Neural cell (in vitro differentiated cells): ENCODE measurements at regions not wholly inside any gene's neighbourhood (a gene's known extent, or its start where the extent isn't known, plus 50 kb on each side); places are given as distances from the start of the nearest gene placed in this dataset.

Experiments used
- H2AFZ ChIP-seq: fragments of 200-600, 300-800 bp; sonication (generic), shearing (Covaris generic); 2 replicates; pipeline ENCODE4 v1.6.0; 2014; ENCODE audit warnings: low read depth, mild to moderate bottlenecking, antibody characterized with exemption, low read length, moderate library complexity
- H3F3A ChIP-seq: fragments of 200-600 bp; shearing (Covaris generic); 2 replicates; pipeline ENCODE4 v1.6.1; 2016; ENCODE audit warnings: mild to moderate bottlenecking, moderate library complexity, mixed read lengths, antibody characterized with exemption, low read length; ENCODE audit not compliant: insufficient read depth, poor library complexity, severe bottlenecking
- H3K27ac ChIP-seq: fragments of 200-600, 300-800 bp; sonication (generic), shearing (Covaris generic); 2 replicates; pipeline ENCODE4 v1.5.1; 2014; ENCODE audit warnings: mild to moderate bottlenecking, low read length, moderate library complexity
- H3K27me3 ChIP-seq: fragments of 300-800, 200-600 bp; sonication (generic), shearing (Covaris generic); 2 replicates; pipeline ENCODE4 v1.6.0; 2014; ENCODE audit warnings: mild to moderate bottlenecking, low read depth, low read length, moderate library complexity; ENCODE audit not compliant: insufficient read depth
- H3K36me3 ChIP-seq: fragments of 300-800, 200-600 bp; sonication (generic), shearing (Covaris generic); 2 replicates; pipeline ENCODE4 v1.5.1; 2014; ENCODE audit warnings: mild to moderate bottlenecking, antibody characterized with exemption, low read length, moderate library complexity; ENCODE audit not compliant: insufficient read depth
- H3K4me2 ChIP-seq: fragments of 300-800, 200-600 bp; sonication (generic), shearing (Covaris generic); 2 replicates; pipeline ENCODE4 v1.6.0; 2014; ENCODE audit warnings: mild to moderate bottlenecking, low read length
- H3K4me3 ChIP-seq: fragments of 300-800, 200-600 bp; sonication (generic), shearing (Covaris generic); 2 replicates; pipeline ENCODE4 v1.5.1; 2014; ENCODE audit warnings: mild to moderate bottlenecking, low read length, moderate library complexity
- H3K79me2 ChIP-seq: fragments of 200-600 bp; shearing (Covaris generic); replicated peaks from 2 replicates; pipeline ENCODE4 v1.6.0; 2014; ENCODE audit warnings: mild to moderate bottlenecking, low read length, moderate library complexity; ENCODE audit not compliant: insufficient read depth
- H3K9ac ChIP-seq: fragments of 300-800, 200-600 bp; sonication (generic), shearing (Covaris generic); 2 replicates; pipeline ENCODE4 v1.6.1; 2016; ENCODE audit warnings: mild to moderate bottlenecking, low read length, mixed read lengths
- H3K9me2 ChIP-seq: fragments of 200-600 bp; shearing (Covaris generic); 2 replicates; pipeline ENCODE4 v1.6.1; 2016; ENCODE audit warnings: mild to moderate bottlenecking, low read length, mixed read lengths; ENCODE audit not compliant: insufficient read depth
- H3K9me3 ChIP-seq: fragments of 200-600, 300-800 bp; sonication (generic), shearing (Covaris generic); 2 replicates; pipeline ENCODE4 v1.6.1; 2016; ENCODE audit warnings: mild to moderate bottlenecking, mixed run types, low read length, moderate library complexity, mixed read lengths
- H4K20me1 ChIP-seq: fragments of 200-600 bp; shearing (Covaris generic); 2 replicates; pipeline ENCODE4 v1.6.1; 2016; ENCODE audit warnings: mild to moderate bottlenecking, mixed run types; ENCODE audit not compliant: insufficient read depth
- CTCF ChIP-seq: fragments of 450-650 bp; IDR thresholded peaks from 2 replicates; pipeline ENCODE4 v1.5.1; 2014; ENCODE audit warnings: antibody characterized with exemption, mild to moderate bottlenecking, moderate library complexity; ENCODE audit not compliant: poor library complexity, severe bottlenecking
- EP300 ChIP-seq: fragments of 450-650 bp; conservative IDR thresholded peaks from 2 replicates; pipeline ENCODE4 v1.6.1; 2014; ENCODE audit warnings: antibody characterized with exemption, mild to moderate bottlenecking, moderate library complexity; ENCODE audit not compliant: poor library complexity, severe bottlenecking
- EZH2 ChIP-seq: fragments of 200-600, 300-800 bp; shearing (Covaris generic), sonication (generic); IDR thresholded peaks from 2 replicates; pipeline ENCODE4 v1.6.1; 2014; ENCODE audit warnings: antibody characterized with exemption, low read length, borderline replicate concordance, mild to moderate bottlenecking; ENCODE audit not compliant: insufficient read depth, poor library complexity, severe bottlenecking
- MXI1 ChIP-seq: fragments of 450-650 bp; conservative IDR thresholded peaks from 2 replicates; pipeline ENCODE4 v1.6.1; 2014; ENCODE audit warnings: antibody characterized with exemption, mild to moderate bottlenecking; ENCODE audit not compliant: poor library complexity, severe bottlenecking
- POLR2AphosphoS5 ChIP-seq: IDR thresholded peaks from 2 replicates; pipeline ENCODE4 v1.6.1; 2012
- RAD21 ChIP-seq: fragments of 450-650 bp; conservative IDR thresholded peaks from 2 replicates; pipeline ENCODE4 v1.6.1; 2014; ENCODE audit warnings: antibody characterized with exemption, mild to moderate bottlenecking, moderate library complexity
- SMC3 ChIP-seq: fragments of 450-650 bp; conservative IDR thresholded peaks from 2 replicates; pipeline ENCODE4 v1.6.1; 2014; ENCODE audit warnings: antibody characterized with exemption, mild to moderate bottlenecking, moderate library complexity; ENCODE audit not compliant: poor library complexity
- TAF1 ChIP-seq: IDR thresholded peaks from 2 replicates; pipeline ENCODE4 v1.6.1; 2012; ENCODE audit warnings: low read depth
- TF ChIP-seq, protein P1 (sequence below): IDR thresholded peaks from 2 replicates; pipeline ENCODE4 v1.6.1; 2012; ENCODE audit warnings: borderline replicate concordance

GRCh38 chr21:41620541-41620940 is 112.6 kb upstream of the TMPRSS2 start:
- Histone ChIP-seq H4K20me1 (no peaks in the 10 kb centered on the region), H3K27ac (no peak overlapping the region), H3F3A (no peaks in the 10 kb centered on the region), H3K4me3 (no peak overlapping the region), H3K9ac (no peak overlapping the region), H3K4me2 (no peak overlapping the region), H3K27me3 (no peaks in the 10 kb centered on the region), H3K79me2 (no peaks in the 10 kb centered on the region), H2AFZ (no peak overlapping the region), H3K9me3 (no peaks in the 10 kb centered on the region), H3K36me3 (no peaks in the 10 kb centered on the region), H3K9me2 (no peaks in the 10 kb centered on the region)
- TF ChIP-seq SMC3, result no peak
- TF ChIP-seq POLR2AphosphoS5, result no peak

DNA sequence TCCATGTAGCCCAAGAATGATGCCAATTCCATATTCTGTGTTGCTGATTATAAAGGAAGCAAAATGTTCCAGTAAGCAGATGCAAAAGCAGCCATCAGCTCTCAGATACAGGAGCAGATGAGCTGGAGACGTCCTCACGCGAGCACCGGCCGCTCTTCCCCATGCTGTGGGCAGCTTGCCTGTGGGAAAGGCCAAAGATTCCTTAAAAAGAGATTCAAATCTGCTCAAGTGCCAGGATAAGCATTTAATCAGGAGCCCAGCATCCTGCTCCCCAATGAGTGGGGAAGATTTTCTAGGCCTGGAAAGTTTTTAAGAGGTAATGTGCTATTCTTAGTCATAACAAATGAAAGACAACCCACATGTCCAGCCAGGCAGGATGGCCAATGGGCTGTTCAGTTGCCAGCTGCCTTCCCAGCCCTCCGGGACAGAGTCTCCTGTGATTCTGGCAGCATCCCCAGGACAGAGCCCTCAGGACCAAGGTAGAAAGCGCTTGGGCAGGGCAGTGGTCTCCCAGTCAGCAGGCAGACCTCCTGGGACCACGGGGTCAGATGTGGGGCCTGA is 108.2 kb upstream of the TMPRSS2 start:
- H3K36me3 ChIP-seq, result no peaks in the 10 kb centered on the region
- H3K9ac ChIP-seq, result no peak overlapping the region
- H3K4me3 ChIP-seq, result no peak overlapping the region
- no peak overlapping the region for H3K27ac ChIP-seq
- no peaks in the 10 kb centered on the region for H3K9me2 ChIP-seq
- H3K4me2 ChIP-seq, result no peak overlapping the region
- H3K27me3 ChIP-seq, result no peaks in the 10 kb centered on the region
- no peaks in the 10 kb centered on the region for H4K20me1 ChIP-seq
- H3F3A ChIP-seq, result no peaks in the 10 kb centered on the region
- TF ChIP-seq, protein P1, sequence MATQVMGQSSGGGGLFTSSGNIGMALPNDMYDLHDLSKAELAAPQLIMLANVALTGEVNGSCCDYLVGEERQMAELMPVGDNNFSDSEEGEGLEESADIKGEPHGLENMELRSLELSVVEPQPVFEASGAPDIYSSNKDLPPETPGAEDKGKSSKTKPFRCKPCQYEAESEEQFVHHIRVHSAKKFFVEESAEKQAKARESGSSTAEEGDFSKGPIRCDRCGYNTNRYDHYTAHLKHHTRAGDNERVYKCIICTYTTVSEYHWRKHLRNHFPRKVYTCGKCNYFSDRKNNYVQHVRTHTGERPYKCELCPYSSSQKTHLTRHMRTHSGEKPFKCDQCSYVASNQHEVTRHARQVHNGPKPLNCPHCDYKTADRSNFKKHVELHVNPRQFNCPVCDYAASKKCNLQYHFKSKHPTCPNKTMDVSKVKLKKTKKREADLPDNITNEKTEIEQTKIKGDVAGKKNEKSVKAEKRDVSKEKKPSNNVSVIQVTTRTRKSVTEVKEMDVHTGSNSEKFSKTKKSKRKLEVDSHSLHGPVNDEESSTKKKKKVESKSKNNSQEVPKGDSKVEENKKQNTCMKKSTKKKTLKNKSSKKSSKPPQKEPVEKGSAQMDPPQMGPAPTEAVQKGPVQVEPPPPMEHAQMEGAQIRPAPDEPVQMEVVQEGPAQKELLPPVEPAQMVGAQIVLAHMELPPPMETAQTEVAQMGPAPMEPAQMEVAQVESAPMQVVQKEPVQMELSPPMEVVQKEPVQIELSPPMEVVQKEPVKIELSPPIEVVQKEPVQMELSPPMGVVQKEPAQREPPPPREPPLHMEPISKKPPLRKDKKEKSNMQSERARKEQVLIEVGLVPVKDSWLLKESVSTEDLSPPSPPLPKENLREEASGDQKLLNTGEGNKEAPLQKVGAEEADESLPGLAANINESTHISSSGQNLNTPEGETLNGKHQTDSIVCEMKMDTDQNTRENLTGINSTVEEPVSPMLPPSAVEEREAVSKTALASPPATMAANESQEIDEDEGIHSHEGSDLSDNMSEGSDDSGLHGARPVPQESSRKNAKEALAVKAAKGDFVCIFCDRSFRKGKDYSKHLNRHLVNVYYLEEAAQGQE, result no peak
- TF ChIP-seq RAD21 (no peak), TAF1 (no peak), SMC3 (no peak), MXI1 (no peak), CTCF (no peak), POLR2AphosphoS5 (no peak), EP300 (no peak), EZH2 (no peak)
- no peaks in the 10 kb centered on the region for H3K9me3 ChIP-seq
- H2AFZ ChIP-seq, result no peak overlapping the region
- H3K79me2 ChIP-seq, result no peaks in the 10 kb centered on the region

GRCh38 chr21:41615613-41616012 is 107.7 kb upstream of the TMPRSS2 start:
- Histone ChIP-seq H3K9ac (no peak overlapping the region), H3K27ac (no peak overlapping the region), H3K9me3 (no peaks in the 10 kb centered on the region), H3F3A (no peaks in the 10 kb centered on the region), H2AFZ (no peak overlapping the region), H4K20me1 (no peaks in the 10 kb centered on the region), H3K9me2 (no peaks in the 10 kb centered on the region), H3K4me2 (no peak overlapping the region), H3K36me3 (no peaks in the 10 kb centered on the region), H3K4me3 (no peak overlapping the region), H3K79me2 (no peaks in the 10 kb centered on the region), H3K27me3 (no peaks in the 10 kb centered on the region)
- TF ChIP-seq SMC3 (no peak), POLR2AphosphoS5 (no peak), MXI1 (no peak), TAF1 (no peak), CTCF (no peak), EZH2 (no peak)
- TF ChIP-seq, protein P1, result no peak
